Occipital lobe (tissue), 1 donor: ENCODE measurements at regions not wholly inside any gene's neighbourhood (a gene's known extent, or its start where the extent isn't known, plus 50 kb on each side); places are given as distances from the start of the nearest gene placed in this dataset.
A peak's percentile ranks its signal among the peaks of the same experiment; 100 is the strongest.

Experiments used
- DNase-seq: peaks from one replicate; lab custom pipeline; 2025; lab: John Stamatoyannopoulos, UW

DNA sequence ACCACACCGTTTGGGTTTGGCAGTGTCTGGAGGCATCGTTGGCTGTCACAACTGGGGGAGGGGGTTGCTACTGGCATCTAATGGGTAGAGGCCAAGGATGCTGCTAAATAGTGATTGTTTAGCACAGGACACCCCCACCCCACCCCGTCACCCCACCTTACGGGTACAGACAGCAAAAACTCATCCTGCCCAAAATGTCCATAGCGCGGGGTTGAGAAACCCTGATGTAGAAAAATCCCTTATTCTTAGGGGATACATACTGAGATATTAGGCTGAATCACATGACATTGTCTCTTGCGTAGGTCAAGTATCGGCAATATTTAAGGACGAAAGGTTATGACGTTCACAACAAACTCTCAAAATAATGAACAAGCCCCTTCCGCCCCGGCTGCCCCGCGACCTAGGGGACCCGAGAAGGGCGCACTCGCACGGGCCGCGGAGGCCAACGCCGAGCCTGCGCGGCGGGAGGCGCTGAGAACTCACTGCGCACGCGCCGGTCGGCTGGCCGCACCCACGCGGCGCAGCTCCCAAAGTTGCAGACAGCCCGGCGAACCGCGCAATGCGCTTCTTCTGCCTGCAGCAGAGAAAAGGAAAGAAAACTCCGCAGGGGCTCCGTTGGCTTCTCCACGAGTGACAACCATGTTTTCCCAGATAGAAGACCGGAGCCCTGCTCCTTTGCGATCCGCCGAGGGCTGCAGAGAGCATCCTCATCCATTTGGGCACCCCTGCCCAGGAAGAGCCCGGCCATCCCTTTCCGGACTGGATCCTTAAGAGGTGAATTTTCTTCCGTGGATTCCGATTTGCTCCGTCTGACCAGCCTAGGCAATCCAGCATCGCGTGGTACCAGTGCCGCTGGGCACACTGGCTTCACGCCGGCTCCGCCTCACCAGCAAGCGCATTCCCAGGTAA, 136.8 kb upstream of the CCDC54 start:
- DNase-seq = peak; percentile 74

DNA sequence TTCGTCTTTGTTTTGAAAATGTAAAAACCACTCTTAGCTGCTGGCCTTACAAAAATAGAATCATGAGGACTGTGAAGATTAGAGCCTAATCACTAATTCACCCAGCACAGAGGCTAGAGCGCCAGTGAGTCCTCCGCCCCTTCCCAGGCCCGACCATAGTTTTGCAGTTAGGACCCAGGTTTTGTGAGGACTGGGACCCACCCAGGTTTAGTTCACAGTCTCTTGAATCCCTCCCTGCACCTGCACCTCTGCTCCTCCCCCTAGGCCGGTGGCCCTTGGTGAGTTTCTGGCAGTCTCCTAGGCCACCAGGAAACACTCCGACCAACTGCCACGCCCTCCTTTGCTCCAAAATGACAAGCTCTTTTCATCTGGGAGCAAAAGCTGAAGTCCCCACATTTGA, 136.0 kb upstream of the CCDC54 start:
- DNase-seq = no peak

DNA sequence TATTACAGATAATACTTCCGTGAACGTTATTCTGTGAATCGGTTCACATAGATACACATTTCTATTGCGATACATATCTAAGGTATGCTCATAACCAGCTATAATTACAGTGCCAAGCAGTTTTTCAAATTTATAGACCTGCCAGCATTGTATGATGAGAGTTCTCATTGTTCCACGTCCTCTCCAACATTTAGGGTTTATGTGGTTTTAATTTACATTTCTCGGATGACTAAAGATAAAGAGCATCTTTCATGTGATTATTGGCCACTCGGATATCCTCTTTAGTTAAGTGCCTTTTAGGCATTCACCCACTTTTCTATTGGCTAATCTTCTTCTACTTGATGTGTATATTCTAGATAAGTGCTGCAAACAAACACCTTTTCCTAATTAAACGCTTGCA, 134.7 kb upstream of the CCDC54 start:
- no peak for DNase-seq

DNA sequence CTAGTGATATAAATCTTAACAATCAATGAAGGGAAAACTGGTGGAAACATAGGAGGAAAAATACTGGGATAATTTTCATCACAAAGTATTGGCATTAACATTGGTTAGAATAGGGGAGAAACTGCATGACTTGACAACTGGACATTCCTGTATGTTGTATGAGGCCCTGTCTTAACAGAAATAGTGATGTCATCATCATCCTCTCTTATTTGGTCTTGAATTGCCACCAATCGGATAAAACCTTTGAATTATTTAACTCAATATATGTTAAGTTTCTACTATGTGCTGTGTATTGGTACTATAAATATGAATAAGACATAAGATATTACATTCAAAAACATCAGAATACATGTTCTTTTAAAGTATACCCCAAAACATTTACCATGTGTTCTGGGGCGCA, 130.1 kb upstream of the CCDC54 start:
- DNase-seq = no peak

DNA sequence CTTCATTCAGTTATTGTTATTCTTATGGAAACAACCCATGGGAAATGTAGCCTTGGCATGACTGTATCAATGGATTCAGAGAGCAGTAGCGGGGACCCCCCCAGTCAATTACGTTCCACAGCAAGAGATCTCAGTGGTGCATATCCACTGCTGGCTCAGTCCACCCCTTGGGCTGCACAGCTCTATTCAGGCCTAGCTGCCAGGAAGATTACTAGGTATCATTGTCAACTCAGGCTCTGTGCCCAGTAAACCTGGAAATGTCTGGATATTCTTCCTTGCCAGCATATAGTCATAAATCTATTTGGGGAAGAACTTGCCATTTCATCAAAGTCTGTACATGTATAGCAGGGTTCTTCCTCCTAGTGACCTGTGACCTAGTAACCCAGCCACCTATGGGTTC, 128.1 kb upstream of the CCDC54 start:
- no peak for DNase-seq

DNA sequence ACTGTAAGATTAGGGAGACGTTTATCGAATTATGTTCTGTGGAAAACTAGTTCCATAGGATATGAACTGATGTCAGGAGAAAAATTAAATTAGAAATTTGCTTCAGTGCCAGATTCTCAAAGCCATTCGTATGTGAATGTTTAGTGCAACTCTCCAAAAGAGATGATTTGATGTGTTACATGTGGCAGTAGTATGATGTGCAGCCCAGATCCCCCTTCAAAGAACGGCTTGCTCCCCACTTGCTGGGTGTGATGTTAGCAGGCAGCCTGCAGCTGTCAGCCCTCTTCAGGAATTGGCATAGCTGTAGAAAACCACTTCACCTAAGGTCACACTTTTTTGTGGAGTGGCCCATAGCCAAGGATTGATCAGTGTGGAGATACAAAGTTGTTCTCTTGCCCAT, 127.0 kb upstream of the CCDC54 start:
- DNase-seq = no peak

DNA sequence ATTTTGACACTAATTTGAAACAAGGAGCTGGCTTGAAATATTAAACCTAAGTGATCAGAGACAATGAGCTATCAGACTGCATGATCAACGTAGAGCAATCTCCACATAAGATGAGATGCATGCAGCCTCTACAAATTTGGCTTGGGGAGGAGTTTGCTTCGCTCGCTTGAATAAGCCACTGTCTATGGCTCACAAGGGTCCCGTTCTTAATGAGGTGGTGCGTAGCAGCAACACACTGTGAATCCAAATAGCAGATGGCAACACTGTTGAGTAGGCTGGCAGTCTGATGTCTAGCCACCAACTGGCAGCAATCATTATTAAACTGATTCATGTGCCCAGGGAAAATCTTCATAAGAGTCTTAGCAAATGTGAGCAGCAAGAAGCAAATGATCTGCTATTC, 125.4 kb upstream of the CCDC54 start:
- no peak for DNase-seq

DNA sequence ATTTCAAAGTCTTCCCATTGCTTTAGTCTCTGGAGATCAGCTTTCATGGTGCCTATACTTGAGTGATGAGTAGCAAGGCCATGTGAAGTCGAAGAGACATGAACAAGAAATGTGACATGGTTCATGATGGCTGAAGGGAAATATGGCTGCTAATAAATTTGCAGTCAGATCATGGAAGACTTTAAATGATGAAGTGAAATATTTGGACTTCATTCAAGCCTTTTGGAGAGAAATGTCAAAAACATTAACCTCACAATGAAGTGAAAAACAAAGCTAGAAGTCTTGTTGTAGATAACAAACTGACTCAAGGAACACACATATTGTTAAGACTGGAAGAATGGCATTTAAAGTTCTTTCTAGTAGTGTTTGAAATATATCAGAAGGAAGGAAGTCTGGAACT, 120.3 kb upstream of the CCDC54 start:
- DNase-seq = no peak

DNA sequence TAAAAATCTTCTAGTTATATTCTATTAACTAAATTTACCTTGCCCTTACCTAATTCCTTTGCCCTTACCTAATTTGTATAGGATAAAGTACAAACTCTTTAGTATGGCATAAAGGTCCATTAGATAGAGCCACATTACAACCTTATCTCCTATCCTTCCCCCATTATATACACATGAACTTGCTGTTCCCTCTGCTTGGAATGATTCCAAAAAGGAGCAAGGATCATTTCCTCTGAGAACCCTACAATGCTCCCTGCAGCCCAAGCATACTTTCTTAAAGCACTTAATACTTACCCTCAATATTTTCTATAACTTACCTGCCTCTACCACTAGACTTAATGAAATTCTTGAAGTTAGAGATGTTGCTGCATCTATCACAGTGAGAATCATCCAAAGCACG, 118.9 kb upstream of the CCDC54 start:
- no peak for DNase-seq

DNA sequence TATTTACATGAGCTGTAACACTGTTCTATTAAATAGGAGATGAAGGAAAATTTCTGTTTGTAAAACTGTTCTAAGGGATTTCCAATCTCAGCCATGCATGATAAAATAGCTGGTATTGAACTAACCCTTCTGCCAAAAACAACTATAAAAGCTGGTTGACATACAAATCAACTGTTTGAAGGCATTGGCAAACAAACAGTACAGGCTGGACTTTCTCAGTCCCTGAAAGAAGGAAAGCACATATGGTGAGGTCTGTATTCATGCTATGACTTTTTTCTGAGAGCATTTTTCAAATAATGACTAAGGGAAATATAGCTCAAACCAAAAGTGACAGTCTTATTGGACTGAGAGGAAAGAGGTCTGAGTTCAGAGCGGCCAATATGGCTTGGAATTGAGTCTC, 117.0 kb upstream of the CCDC54 start:
- DNase-seq = no peak

DNA sequence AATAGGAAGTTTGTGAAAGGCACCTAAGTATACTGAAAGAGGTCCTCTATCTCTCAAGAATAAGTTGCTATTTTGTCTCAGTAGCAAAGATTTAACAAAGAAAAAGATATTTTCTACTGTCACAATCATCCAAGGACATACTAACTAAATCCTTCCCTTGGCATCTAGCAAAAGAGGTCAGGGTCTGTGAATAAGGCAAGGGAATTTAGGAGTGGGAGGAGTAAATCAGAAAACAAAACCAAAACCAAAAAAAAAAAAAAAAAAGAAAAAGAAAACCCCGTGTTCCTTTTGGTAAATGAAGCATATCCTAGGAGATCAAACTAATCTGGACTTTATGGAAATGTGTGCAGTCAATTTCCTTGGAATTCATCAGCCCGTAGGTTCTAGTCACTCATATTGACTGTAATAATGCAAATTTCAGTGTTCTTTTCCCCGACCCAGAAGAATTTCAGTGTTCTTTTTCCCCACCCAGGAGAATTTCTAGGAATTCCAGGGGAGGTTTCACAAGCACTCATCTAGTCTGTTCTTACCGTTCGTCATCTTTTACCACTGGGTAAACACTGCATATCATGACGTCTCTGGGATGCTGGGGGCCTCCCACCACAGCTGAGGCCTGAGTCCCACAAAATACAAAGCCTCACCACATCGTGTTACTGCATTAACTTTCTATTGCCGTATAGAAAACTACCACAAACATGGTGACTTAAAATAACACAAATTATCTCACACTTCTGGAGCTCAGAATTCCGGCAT, 113.8 kb upstream of the CCDC54 start:
- DNase-seq = no peak

DNA sequence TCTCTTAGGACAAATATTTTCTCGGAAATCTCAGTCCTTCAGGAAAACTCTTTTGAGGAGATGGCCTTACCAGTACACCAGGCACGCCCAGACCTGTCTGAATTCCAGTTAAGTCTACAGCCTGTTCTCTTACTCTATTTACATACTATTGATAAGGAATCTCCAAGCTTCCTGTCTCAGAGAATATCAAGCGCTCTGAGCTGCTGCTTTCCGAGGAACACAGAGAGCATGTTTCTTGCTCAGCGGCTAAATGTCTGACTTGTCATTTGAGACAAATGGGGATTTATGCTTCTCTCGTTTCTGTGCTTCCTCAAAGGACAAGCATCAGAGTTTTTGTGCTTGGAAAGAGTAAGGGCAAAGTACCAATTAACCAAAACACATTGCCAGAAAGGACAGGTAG, 112.4 kb upstream of the CCDC54 start:
- DNase-seq = no peak

DNA sequence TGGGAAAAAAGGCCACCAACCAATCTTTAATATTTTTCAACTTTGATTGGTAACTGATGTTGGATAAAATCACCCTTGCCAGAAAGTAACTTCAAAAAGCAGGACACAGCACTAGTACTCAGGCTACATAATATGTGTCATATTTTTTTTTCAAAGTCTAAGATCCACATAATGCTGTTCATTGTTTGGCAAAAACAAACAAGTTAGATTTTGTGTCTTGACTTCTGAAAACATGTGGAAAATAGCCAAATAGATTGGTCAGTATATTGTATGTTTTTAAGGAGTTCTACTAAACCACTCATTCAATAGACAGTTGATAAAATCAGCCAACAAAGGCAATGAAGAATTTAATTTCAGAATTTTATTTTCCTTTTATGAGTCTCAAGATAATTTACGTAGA, 111.7 kb upstream of the CCDC54 start:
- no peak for DNase-seq

DNA sequence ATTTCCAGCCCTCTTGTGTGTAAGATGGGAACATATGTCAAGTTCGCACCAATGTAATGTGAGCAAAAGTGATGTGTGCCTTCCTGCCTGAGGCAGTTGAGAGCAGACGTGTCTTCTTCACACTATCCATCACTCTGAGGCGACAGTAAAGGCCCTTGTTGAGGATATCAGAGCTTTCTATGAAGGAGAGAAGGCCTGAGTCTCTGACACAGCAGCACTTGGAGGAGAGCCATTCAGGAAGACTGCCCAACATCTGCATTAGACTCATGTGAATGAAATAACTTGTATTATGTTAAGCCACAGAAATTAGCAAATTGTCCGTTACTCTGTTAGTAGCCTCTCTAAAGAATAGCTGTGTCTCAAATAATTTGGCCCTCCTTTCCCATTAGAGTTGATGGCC, 108.8 kb upstream of the CCDC54 start:
- peak; percentile 6 for DNase-seq

DNA sequence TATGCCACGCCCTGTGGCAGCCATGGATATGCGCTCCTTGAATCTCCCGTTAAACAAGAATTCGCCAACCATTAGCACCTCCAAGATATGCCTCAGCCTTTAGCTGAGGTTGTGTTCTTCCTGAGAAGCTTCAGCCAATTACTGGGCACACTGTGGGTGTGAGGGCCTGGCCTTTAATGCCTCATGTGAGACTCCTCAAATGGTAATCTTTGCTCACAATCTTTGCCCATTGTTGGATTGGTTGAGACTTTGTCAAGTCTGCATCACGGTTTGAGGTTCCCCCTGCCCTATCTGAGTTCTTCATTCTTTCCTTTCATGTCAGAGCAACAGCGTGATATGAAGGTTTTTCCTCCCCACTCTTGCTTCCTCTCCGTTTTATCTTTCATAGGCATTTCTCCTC, 108.1 kb upstream of the CCDC54 start:
- no peak for DNase-seq

DNA sequence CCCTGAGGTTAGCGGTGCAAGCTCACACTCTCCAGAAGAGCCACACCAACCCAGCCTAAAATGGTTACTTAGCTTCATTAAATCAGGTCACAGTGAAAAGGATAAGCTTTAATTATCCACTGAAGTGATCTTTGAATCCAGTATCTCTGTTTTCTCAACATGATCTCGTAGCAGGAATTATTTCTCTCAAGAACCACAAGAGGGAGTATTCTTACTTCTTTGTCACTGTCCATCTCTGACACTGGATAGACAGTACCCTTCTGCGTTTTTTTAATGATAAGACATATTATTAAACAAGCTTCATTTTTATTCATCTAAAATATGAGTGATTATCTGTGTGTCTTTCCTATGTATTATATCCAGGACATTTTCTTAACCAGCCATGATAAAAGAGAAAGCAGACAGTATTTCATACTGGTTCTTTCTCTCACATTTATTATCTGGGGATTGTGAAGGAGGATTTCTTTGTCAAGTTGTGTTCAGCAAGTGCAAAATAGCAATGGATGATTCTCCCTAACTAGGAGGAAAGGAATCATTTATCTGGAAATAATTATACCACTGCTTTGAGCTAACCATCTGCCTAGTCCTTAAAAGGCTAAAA, 105.4 kb upstream of the CCDC54 start:
- no peak for DNase-seq

DNA sequence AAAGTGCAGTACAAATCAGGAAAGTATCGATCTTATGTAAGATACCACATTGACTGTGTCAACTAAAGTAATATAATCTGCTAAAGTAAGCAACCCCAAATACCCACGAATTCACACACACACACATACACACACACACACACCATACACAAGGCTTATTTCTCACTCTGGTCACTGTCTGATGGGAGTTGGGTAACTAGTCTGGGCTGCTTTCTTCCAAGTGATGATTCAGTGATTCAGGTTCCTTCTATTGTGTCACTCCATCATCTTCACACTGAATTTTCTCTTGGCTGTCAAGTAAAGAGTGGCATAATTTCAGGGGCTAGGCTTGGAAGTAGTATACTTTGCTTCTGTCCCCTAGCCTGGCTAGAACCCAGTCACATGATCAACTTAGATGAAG, 104.8 kb upstream of the CCDC54 start:
- no peak for DNase-seq

DNA sequence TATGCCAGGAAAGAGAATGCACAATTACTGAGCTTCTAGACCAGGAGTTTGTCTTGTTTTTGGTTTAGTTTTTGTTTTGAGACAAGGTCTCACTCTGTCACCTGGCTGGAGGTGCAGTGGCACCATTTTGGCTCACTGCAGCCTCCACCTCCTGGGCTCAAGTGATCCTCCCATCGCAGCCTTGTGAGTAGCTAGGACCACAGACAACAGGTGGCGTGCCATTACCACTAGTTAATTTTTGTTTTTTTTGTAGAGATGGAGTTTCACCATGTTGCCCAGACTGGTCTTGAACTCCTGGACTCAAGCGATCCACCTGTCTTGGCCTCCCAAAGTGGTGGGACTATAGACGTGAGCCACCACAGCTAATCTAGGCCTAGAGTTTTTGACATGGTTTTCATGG, 104.4 kb upstream of the CCDC54 start:
- DNase-seq = no peak

DNA sequence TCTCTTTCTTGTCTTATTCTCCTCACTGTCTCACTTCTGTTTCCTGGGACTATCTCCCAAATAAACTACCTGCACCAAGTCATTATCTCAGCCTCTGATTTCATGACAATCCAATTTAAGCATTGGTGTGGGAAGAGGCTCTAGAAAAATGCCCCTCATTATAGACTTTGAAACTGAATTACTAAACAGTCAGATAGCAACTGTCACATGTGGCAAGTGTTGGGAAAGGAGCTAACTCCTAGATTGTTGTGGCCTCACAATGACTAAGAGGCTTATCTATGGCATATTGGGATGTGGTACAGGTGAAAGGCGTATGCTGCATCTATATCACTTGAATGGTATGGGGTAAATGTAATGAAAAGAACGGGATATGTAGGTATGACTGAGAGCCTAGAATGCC, 103.5 kb upstream of the CCDC54 start:
- DNase-seq = no peak

DNA sequence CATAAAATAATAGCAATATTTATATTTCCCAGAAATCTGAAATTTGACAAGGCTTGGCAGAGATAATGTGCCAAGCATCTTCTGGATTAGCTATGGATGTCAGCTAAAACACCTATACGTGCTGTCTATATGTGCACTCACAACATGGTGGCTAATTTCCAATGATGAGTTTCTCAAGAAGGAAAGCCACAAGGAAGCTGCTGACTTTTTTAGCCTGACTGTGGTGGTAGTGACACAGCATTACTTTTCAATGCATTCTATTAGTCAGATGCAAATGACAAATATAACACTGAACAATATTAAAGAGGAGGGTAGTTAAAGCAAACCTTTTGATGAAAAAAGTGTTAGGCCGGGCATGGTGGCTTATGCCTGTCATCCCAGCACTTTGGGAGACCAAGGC, 101.7 kb upstream of the CCDC54 start:
- no peak for DNase-seq

DNA sequence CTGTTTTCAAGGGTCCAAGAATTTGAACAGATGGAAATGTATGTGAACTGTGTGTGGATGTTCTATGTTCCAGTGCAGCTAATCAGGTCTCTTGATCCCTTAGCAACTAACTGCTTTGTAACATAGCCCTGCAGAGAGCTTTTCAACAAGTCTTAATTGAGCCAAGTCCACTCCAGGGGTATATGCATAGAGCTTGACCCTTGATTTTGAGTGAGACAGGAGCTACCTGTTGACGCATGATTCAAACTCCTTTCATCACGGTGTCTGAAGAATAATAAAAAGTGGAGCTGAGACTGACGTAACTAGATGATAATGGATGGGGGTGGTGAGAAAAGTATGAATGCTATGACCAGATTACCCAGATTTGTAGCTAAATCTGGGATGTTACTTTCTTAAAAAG, 93.3 kb upstream of the CCDC54 start:
- DNase-seq = no peak

DNA sequence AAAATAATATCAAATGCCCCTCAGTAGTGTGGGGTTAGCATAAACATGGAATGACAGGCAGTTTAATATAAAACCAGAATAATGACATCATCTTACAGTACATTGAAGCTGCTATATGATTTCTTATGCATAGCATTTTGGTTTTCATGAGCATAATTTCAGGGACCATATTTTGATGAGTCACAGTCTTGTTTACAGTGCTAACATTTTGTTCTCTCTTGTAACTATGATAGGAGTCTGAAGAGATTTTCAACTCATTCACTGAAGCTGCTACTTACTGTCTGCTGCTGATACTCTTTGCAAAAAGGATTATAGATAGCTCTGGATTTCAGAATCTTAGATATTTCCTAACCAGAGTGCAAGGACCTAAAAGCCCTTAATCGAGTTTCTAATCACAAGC, 92.6 kb upstream of the CCDC54 start:
- DNase-seq = no peak

DNA sequence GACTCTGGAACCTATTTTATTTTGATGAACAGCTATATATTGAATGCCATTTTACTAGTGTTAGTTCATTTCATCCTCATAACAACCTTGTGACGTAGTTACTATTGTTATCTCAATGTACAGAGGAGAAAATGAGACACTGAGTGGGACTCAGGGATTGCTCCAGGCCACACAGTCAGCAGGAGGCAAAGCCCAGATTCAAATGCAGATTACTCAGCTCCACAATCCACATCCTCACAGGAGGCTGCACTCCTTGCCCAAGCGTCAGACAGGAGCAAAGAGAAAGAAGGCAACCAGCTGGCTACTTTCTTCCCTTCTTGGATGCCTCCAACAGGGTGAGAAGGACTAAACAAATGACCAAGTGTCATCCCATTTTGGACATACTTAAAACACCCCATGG, 92.0 kb upstream of the CCDC54 start:
- no peak for DNase-seq
